ENCODE measurements at regions not wholly inside any gene's neighbourhood (a gene's known extent, or its start where the extent isn't known, plus 50 kb on each side); places are given as distances from the start of the nearest gene placed in this dataset.

GRCh38 chr3:162601101-162601670 lies 1104.6 kb downstream of the OTOL1 start:
- Histone ChIP-seq H3K36me3 (ENCODE audit: control insufficient read depth in 2 of 2, insufficient read depth in 1 of 2, low read length in 2 of 2) (no peaks in the 10 kb centered on the region), H3K9me3 (ENCODE audit: control insufficient read depth, insufficient read depth, low read depth, low read length) (no peaks in the 10 kb centered on the region), H3K4me1 (ENCODE audit: control insufficient read depth, insufficient read depth, low read length) (no peaks in the 10 kb centered on the region), H3K4me3 (ENCODE audit: low read depth, low read length) (no peak overlapping the region), H3K27ac (ENCODE audit: extremely low read depth, low read depth, low read length) (no peak overlapping the region)
- TF ChIP-seq TCF7L2 (IDR thresholded peaks at IDR 0.05; ENCODE audit: borderline replicate concordance, low read depth, low read length) (no peak), ZNF112 (tag by site-specific recombination; IDR thresholded peaks at IDR 0.05) (no peak), ZNF626 (tag by site-specific recombination; IDR thresholded peaks at IDR 0.05) (no peak), PRDM2 (tag by site-specific recombination; IDR thresholded peaks at IDR 0.05; ENCODE audit: borderline replicate concordance) (no peak), ZNF645 (tag by site-specific recombination; IDR thresholded peaks at IDR 0.05) (no peak), ZBTB1 (tag by site-specific recombination; IDR thresholded peaks at IDR 0.05) (no peak), ZNF398 (tag by site-specific recombination; IDR thresholded peaks at IDR 0.05) (no peak), ZNF280C (tag by site-specific recombination; IDR thresholded peaks at IDR 0.05) (no peak), ZBTB44 (tag by site-specific recombination; IDR thresholded peaks at IDR 0.05) (no peak), ZNF184 (tag by site-specific recombination; IDR thresholded peaks at IDR 0.05) (no peak), ZNF433 (tag by site-specific recombination; IDR thresholded peaks at IDR 0.05; ENCODE audit: low read depth) (no peak), ZNF211 (tag by site-specific recombination; IDR thresholded peaks at IDR 0.05; ENCODE audit: low read depth) (no peak), INSM2 (tag by site-specific recombination; IDR thresholded peaks at IDR 0.05) (no peak)
- CTCF ChIA-PET, result no interaction called here
- POLR2A ChIA-PET, result no interaction called here
